GM12892 (cell line): ENCODE measurements at regions not wholly inside any gene's neighbourhood (a gene's known extent, or its start where the extent isn't known, plus 50 kb on each side); places are given as distances from the start of the nearest gene placed in this dataset.

Experiments used
- DNase-seq: peaks from one replicate; pipeline ENCODE4 v3.0.0; 2011; ENCODE audit not compliant: insufficient read length
- FAIRE-seq: peaks from 2 replicates; lab custom pipeline; 2011; peaks lifted over from hg19 to GRCh38; lab: Jason Lieb, UNC
- POLR2A ChIP-seq: IDR thresholded peaks from 2 replicates; pipeline ENCODE4 v1.6.1; 2011; ENCODE audit warnings: low read depth, low read length, control low read depth
- POLR2AphosphoS5 ChIP-seq: IDR thresholded peaks from 2 replicates; pipeline ENCODE4 v1.6.1; 2011; ENCODE audit warnings: low read depth, low read length, control low read depth
- TAF1 ChIP-seq: IDR thresholded peaks from 2 replicates; pipeline ENCODE4 v1.6.1; 2011; ENCODE audit warnings: low read depth, mild to moderate bottlenecking, control low read depth, low read length, borderline replicate concordance

DNA sequence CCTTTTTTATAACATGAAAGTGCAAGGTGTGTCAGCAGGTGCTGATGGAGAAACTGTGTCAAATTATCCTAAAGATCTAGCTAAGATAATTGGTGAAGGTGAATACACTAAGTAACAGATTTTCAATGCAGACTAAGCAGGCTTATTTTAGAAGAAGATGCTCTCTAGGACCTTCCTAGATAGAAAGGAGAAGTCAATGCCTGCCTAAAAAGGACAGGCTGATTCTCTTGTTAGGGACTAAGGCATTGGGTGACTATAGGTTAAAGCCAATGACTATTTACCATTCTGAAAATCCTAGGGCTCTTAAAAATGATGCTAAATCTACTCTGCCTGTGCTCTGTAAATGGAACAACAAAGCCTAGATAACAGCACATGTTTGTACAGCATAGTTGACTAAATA, 1682.4 kb downstream of the MAT2B start:
- FAIRE-seq (no peak), DNase-seq (no peak)
- TF ChIP-seq POLR2A (no peak), POLR2AphosphoS5 (no peak), TAF1 (no peak)

DNA sequence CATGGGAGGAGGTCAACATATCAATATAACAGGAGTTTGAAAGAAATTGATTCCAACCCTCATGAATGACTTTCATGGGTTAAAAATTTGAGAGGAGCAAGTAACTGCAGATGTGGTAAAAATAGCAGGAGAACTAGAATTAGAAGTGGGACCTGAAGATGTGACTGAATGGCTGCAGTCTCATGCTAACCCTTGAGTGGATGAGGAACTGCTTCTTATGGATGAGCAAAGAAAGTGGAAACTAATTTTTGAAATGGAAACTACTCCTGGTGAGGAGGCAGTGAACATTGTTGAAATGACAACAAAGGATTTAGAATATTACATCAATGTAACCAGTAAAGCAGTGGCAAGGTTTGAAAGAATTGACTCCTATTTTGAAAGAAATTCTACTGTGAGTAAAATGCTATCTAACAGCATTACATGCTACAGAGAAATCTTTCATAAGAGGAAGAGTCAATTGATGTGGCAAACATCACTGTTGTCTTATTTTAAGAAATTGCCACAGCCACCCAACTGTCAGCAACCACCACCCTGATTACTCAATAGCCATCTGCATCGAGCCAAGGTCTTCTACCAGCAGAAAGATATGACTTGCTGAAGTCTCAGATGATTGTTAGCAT, 1683.2 kb downstream of the MAT2B start:
- DNase-seq, result no peak
- FAIRE-seq, result no peak
- TF ChIP-seq POLR2AphosphoS5 (no peak), POLR2A (no peak), TAF1 (no peak)

DNA sequence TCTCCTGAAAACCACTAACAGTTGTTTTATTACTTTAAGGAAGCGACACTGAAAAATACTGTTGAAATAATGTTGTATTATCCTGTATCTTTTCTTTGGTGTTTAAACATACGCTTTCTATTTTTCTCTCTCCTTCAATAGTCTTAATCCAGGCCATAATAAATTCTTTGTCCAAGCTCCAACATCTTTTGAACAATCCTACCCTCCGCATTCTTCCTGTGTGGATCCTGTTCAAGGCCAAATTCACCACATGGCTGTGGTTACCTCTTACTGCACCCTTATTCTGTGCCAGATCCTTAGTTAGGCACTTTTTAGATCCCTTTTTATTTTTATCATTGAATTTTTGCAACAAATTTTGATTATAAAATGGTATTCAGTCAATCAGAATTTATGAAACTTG, 1691.5 kb downstream of the MAT2B start:
- DNase-seq, result no peak
- TF ChIP-seq POLR2AphosphoS5, result no peak
- FAIRE-seq, result no peak

DNA sequence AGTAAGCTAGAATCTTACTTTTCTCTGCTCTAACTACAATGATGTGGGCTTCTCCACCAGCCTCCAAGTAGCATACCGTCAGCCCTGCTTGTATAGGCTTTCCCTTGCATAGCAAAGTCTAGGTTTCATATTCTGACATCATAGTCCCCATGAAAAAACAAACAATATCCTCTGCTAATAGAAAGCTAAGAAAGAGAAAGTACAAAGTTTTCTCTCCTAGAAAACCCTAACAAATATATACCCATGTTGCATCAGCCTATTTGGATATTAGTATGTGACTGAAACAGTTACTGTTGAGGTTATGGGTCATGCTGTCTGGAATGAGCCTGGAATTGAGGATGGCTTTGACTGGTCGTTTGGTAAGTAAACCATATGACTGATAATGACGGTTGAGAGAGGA, 1696.0 kb downstream of the MAT2B start:
- DNase-seq, result no peak
- TF ChIP-seq TAF1 (no peak), POLR2A (no peak), POLR2AphosphoS5 (no peak)

DNA sequence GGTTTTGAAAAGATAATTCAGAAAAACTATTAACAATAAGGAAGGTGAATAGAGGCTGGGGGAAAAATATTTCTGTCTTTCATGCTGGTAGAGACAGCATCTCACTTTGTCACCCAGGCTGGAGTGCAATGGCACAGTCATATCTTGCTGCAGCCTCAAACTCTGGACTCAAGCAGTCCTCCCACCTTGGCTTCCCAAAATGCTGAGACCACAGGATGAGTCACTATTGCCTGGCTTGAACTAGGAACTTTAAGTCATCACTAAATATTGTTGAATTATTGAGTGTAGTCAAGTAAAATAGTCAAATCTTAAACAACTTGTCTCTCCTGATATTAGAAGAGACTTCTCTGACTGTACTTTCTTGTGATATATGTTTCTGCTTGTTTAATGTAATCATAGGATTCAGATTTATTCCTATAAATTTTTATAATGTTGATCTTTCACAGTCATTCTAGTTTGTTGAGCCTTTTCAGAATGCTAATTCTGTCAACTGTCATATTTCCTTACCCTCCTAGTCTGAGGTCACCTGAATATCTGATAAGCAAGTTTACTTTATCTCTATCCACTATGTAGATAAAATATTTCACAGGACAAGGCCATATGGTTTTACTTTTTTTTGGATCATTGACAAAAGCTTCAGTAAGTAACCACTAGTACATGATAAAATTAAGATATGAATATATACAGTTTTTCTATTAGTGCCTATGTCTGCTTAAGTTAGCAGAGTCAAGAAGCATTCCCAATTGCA, 1696.5 kb downstream of the MAT2B start:
- FAIRE-seq (no peak), DNase-seq (no peak)
- TF ChIP-seq POLR2A, result no peak
- TF ChIP-seq POLR2AphosphoS5, result no peak
- no peak for TF ChIP-seq TAF1

More for the DNA sequence above, 1696.0 kb downstream of the MAT2B start:
- no peak for FAIRE-seq

DNA sequence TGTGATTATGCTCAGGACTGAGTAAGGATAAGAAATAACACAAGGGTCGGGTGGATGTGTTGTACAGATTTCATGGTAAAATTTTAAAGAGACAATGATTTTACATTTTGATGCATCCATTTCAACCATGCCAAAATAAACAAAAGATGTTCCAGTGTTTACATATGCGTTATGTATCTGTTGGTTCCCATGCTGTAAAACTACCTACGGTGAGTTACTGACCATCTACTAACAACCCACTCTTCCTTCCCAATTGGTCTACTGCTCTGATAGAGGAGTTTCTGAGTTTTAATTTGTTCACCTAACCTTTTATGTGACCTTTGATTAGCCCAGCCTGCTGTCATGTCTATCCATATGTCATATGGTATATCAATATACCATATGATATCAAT, 1697.1 kb downstream of the MAT2B start:
- DNase-seq (no peak), FAIRE-seq (no peak)
- TF ChIP-seq POLR2A, result no peak
- TF ChIP-seq POLR2AphosphoS5, result no peak
- no peak for TF ChIP-seq TAF1

DNA sequence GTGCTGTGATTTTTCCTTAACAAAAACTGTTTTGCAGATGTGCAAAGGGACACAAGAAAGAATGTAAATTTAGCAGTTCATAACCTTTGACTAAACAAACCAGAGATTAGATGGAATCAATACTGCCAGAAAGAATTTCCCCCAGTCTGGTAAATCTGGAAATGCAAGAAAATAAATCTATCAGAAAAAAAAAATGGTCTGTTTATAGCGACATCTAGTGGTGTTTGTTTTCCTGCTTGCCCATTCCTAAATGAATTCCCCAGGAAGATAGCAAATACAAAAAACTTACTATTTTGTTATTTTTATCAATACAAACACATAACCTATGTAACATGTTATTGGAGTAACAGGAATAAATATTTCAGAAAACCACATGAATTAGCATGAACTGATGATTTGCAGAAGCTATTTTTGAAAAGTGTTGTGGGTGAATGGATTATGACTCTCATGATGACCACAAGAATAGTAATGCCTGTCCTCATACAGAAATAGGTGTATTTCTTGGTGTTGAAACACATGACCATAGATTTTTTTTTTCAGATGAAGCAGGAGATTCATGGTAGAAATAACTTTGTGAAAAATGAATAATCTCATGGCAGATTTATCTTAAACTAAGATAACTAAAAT, 1703.8 kb downstream of the MAT2B start:
- no peak for TF ChIP-seq POLR2AphosphoS5
- no peak for TF ChIP-seq POLR2A
- no peak for TF ChIP-seq TAF1
- FAIRE-seq, result no peak
- no peak for DNase-seq

DNA sequence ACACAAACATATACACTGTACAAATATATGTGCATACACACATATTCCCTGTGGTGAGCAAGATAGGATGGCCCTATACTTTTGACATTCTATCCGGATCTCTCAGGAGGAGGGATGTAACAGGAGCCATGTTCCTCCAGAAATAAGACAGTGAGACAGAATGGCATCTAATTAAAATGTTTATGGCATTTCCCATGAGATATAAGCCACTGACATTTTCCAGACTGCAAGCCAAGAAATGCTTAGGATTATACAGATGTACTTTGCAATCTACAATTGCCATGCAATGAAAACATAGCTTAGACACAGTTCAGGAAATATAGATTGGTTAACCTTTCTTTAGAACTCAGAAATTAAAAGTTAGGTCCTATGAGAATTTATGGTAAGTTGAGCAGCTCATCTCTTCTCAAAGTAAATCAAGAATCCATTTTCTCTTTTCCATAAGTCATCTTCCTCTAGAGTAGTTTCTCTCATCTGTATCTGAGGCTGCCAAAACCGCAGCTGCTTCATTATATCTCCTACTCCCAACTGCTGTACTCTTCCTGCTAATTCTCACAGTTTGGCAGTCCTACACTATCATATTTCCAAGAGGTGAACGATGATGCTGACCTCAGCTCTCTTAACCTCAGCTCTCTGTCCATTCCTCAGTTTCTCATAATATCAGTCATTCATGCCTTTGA, 1719.1 kb downstream of the MAT2B start:
- DNase-seq (no peak), FAIRE-seq (peak; percentile 58)
- TF ChIP-seq POLR2AphosphoS5, result no peak
- no peak for TF ChIP-seq POLR2A
- no peak for TF ChIP-seq TAF1

DNA sequence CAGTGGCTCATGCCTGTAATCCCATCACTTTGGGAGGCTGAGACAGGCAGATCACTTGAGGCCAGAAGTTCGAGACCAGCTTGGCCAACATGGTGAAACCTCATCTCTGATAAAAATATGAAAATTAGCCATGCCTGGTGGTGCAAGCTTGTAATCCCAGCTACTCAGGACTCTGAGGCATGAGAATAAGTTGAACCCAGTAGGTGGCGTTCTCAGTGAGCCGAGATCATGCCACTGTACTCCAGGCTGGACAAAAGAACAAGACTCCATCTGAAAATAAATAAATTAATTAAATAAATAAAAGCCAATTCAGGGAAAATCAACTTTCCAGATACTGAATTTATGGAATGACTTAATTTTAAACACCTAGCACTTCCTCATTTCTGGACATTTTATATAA, 1722.1 kb downstream of the MAT2B start:
- TF ChIP-seq TAF1 (no peak), POLR2A (no peak), POLR2AphosphoS5 (no peak)
- no peak for DNase-seq
- FAIRE-seq, result no peak

DNA sequence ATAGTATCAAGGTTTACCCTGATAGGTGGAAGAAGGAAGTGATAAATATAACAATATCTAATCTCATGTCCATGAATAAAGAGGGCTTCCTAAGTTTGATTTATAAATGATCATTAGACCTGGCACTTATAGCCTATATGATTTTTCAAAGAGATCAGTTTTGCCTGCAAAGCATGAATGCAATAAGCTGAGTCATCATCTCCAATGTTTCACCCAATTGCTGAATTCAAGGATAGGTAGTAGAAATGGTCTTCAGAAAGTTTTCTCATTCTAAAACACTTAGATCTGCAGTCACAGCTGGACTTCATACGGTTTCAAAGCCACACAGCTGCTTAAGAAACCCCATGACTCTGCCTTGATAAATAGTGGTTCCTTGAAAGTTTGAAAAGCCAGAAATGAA, 1722.8 kb downstream of the MAT2B start:
- DNase-seq (no peak), FAIRE-seq (no peak)
- no peak for TF ChIP-seq TAF1
- no peak for TF ChIP-seq POLR2AphosphoS5
- no peak for TF ChIP-seq POLR2A

DNA sequence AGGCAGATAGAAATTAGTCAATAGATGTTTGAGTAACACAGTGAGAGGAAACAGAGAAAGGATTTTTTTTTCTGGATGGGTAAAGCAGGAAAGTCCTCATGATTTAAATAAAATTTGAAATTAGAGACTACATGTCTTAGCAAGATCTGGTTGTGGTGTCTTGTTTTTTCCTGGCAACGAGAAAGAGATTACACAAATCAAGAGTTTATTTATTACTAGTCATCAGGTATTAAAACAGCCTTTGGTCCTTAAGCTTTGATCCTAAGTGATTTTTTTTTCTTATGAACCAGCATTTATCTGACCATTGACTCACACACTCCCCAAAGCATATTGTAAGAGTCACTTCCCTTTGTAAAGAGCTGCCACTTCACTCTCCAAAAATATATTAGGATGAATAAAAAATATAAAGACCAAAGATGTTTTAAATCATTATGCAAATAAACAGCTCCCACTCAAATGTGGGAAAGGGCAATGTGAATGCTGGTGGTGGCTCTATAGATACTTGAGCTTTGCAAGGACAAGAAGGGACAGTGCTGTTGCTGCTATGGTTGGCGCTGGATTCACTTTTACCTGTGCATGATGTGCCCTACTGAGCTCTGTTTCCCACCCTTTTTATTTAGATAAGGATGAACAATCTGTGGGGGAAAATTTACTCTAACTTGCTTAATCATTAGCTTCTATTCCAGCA, 1726.5 kb downstream of the MAT2B start:
- FAIRE-seq (no peak), DNase-seq (no peak)
- no peak for TF ChIP-seq TAF1
